ENCODE measurements at regions not wholly inside any gene's neighbourhood (a gene's known extent, or its start where the extent isn't known, plus 50 kb on each side); places are given as distances from the start of the nearest gene placed in this dataset.

DNA sequence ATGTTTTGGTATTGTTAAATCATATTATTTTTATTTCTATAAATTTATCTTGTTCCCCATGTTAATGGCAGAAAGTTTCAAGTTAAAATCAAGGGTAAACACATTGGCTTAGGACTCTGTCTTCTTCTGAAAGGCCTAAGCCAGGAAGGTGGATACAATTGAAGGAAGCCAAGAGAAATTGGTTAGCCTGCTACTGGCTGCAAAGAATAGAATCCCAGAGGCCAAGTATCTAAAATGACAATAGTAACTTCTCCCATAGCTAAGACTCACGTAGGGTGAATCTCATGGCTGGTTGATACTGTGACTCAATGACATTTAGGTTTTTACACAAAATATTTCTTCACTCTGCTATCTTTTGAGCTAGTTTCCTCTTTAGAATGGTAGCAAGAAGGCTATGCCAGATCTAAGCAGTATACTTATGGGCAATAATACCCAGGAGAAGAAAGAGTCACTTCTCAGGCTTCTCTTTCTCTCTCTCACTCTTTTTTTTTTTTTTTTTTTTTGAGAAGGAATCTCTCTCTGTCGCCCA lies 621.5 kb upstream of the TBL1XR1 start:
- no peak for DNase-seq (ENCODE audit: low read depth)
- no peak overlapping the region for H3K4me3 ChIP-seq (ENCODE audit: control insufficient read depth, low read depth, low read length)
- TF ChIP-seq, protein P1, sequence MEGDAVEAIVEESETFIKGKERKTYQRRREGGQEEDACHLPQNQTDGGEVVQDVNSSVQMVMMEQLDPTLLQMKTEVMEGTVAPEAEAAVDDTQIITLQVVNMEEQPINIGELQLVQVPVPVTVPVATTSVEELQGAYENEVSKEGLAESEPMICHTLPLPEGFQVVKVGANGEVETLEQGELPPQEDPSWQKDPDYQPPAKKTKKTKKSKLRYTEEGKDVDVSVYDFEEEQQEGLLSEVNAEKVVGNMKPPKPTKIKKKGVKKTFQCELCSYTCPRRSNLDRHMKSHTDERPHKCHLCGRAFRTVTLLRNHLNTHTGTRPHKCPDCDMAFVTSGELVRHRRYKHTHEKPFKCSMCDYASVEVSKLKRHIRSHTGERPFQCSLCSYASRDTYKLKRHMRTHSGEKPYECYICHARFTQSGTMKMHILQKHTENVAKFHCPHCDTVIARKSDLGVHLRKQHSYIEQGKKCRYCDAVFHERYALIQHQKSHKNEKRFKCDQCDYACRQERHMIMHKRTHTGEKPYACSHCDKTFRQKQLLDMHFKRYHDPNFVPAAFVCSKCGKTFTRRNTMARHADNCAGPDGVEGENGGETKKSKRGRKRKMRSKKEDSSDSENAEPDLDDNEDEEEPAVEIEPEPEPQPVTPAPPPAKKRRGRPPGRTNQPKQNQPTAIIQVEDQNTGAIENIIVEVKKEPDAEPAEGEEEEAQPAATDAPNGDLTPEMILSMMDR (conservative IDR thresholded peaks at IDR 0.05; ENCODE audit: control insufficient read depth, insufficient read depth, low read depth, low read length) = no peak

DNA sequence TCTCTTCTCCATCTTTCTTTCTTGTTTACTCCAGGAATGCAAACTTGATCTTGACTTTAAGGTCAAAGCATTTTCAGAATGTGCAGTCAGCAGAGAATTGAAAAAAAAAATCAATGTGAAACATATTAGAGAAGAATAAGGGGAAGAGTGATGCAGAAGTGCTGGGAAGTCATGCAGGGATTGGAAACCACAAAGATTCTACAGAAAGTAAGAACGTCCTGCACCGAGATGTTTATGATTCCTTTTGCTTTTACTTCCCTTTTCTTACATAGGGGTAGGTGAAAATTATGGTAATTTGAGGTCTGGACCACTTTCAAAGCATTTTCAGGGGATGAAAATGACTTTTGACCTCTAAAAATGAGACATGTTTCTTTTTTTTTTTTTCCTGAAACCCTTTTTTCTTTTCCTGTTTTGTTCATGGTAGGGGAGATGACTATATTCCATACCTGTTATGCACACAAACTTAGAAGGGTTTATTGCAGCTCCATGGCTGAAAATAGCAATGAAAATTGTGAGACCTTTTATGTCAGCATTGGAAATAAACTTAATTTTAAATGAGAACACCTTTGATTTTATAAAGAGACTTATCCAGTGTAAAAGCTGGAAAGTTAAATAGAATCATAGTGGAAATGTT lies 623.5 kb upstream of the TBL1XR1 start:
- DNase-seq (ENCODE audit: low read depth) = peak; percentile 75
- no peak overlapping the region for H3K4me3 ChIP-seq (ENCODE audit: control insufficient read depth, low read depth, low read length)
- TF ChIP-seq, protein P1 (conservative IDR thresholded peaks at IDR 0.05; ENCODE audit: control insufficient read depth, insufficient read depth, low read depth, low read length) = no peak

DNA sequence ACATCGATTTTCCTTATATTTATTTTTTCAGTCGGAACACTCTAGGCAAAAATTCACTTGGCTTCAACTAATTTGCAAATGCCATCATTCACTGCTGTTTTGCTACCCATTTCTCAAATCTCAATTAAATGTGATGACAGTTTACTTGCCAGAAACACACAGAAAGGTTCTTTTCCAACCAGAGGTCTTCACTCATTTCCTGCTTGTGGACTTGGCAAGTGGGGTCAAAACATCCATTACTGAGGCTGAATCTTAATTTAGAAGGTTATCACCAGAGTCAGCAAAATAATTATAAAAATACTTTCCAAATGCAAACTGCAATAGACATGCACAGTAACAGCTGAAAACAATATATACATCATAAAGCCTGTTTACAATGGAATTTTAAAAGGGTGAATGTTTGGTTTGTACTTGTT lies 625.4 kb upstream of the TBL1XR1 start:
- no peak for DNase-seq (ENCODE audit: low read depth)

DNA sequence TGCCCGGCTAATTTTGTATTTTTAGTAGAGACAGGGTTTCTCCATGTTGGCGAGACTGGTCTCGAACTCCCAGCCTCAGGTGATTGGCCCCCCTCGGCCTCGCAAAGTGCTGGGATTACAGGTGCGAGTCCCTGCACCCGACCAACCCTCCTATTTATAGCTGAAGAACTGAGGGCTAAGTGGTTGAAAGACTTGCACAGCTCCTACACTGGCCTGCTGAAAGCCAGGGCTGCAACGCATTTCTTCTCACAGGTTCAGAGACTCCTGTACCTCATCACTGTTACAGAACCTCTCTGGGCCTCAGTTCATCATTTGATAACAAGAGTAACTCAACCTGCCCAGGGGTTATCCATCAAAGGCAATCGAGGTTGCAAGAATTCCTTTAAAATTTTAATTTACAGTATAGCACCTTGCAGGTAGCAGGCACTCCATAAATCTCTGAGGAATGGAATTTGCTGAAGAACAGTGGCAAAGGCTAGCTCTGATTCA lies 626.5 kb upstream of the TBL1XR1 start:
- DNase-seq (ENCODE audit: low read depth) = no peak
- H3K4me3 ChIP-seq (ENCODE audit: control insufficient read depth, low read depth, low read length) = no peak overlapping the region
- TF ChIP-seq, protein P1 (conservative IDR thresholded peaks at IDR 0.05; ENCODE audit: control insufficient read depth, insufficient read depth, low read depth, low read length) = no peak

More for the DNA sequence above, 625.4 kb upstream of the TBL1XR1 start:
- no peak overlapping the region for H3K4me3 ChIP-seq (ENCODE audit: control insufficient read depth, low read depth, low read length)
- TF ChIP-seq, protein P1 (conservative IDR thresholded peaks at IDR 0.05; ENCODE audit: control insufficient read depth, insufficient read depth, low read depth, low read length) = no peak

DNA sequence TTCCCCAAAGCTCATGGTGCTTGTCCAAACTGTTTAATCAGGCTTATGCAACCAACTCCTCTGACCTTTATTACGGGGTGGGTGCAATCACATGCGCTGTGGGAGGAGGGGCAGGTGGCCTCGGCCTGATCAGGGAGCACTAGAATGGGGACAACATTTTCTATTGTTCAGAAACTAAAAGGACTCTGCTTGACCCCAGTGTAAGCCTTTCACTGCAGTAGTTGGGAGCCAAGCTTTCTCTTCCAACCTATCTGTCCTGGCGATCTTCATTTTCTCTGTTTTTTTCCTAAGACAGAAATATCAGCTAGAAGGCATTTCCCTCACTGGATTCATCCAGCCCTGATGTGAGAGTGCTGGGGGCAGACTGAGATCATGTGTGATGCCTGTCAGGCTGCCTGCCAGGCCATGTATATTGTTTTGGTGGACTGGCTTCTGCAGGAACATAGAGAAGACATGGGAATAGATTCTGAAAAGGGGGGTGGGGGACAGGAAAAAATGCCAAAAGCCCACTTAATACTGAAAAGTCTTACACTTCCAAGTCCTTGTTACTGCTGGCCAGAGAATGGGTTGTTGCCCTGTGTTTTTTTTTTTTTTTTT lies 627.0 kb upstream of the TBL1XR1 start:
- DNase-seq (ENCODE audit: low read depth) = peak; percentile 72
- H3K4me3 ChIP-seq (ENCODE audit: control insufficient read depth, low read depth, low read length) = no peak overlapping the region
- TF ChIP-seq, protein P1 (conservative IDR thresholded peaks at IDR 0.05; ENCODE audit: control insufficient read depth, insufficient read depth, low read depth, low read length) = no peak

DNA sequence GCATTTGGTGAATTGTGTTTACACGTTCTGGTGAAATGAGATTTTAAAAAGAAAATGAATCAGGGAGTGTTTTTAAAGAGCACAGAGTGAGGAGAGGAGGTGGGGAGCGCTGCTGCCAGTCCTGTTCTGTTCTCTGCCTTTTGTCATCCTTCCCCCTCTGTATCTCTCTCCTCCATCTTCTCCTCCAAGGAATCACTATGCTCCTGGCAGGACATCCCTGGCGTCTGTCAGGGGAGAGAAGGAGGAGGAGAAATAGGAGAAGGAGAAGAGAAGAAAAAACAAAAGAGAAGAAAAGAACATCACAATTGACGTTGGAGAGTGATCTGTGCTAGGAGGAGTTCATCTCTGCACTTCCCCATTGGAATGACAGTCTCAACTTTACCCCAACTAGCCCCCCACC lies 627.6 kb upstream of the TBL1XR1 start:
- no peak for DNase-seq (ENCODE audit: low read depth)
- no peak overlapping the region for H3K4me3 ChIP-seq (ENCODE audit: control insufficient read depth, low read depth, low read length)
- TF ChIP-seq, protein P1 (conservative IDR thresholded peaks at IDR 0.05; ENCODE audit: control insufficient read depth, insufficient read depth, low read depth, low read length) = no peak
